Neural cell (in vitro differentiated cells): ENCODE measurements at regions not wholly inside any gene's neighbourhood (a gene's known extent, or its start where the extent isn't known, plus 50 kb on each side); places are given as distances from the start of the nearest gene placed in this dataset.

ENCODE experiments used
- EP300 ChIP-seq: fragments of 450-650 bp; conservative IDR thresholded peaks from 2 replicates; pipeline ENCODE4 v1.6.1; 2014; ENCODE audit warnings: antibody characterized with exemption, mild to moderate bottlenecking, moderate library complexity; ENCODE audit not compliant: poor library complexity, severe bottlenecking
- EZH2 ChIP-seq: fragments of 200-600, 300-800 bp; shearing (Covaris generic), sonication (generic); IDR thresholded peaks from 2 replicates; pipeline ENCODE4 v1.6.1; 2014; ENCODE audit warnings: antibody characterized with exemption, low read length, borderline replicate concordance, mild to moderate bottlenecking; ENCODE audit not compliant: insufficient read depth, poor library complexity, severe bottlenecking
- POLR2AphosphoS5 ChIP-seq: IDR thresholded peaks from 2 replicates; pipeline ENCODE4 v1.6.1; 2012
- RAD21 ChIP-seq: fragments of 450-650 bp; conservative IDR thresholded peaks from 2 replicates; pipeline ENCODE4 v1.6.1; 2014; ENCODE audit warnings: antibody characterized with exemption, mild to moderate bottlenecking, moderate library complexity
- TAF1 ChIP-seq: IDR thresholded peaks from 2 replicates; pipeline ENCODE4 v1.6.1; 2012; ENCODE audit warnings: low read depth
- TF ChIP-seq, protein P1 (sequence below): fragments of 450-650 bp; IDR thresholded peaks from 2 replicates; pipeline ENCODE4 v1.5.1; 2014; ENCODE audit warnings: antibody characterized with exemption, mild to moderate bottlenecking, moderate library complexity; ENCODE audit not compliant: poor library complexity, severe bottlenecking

- no peak for TF ChIP-seq EZH2
- no peak for TF ChIP-seq EP300
- no peak for TF ChIP-seq TAF1
- TF ChIP-seq, protein P1, sequence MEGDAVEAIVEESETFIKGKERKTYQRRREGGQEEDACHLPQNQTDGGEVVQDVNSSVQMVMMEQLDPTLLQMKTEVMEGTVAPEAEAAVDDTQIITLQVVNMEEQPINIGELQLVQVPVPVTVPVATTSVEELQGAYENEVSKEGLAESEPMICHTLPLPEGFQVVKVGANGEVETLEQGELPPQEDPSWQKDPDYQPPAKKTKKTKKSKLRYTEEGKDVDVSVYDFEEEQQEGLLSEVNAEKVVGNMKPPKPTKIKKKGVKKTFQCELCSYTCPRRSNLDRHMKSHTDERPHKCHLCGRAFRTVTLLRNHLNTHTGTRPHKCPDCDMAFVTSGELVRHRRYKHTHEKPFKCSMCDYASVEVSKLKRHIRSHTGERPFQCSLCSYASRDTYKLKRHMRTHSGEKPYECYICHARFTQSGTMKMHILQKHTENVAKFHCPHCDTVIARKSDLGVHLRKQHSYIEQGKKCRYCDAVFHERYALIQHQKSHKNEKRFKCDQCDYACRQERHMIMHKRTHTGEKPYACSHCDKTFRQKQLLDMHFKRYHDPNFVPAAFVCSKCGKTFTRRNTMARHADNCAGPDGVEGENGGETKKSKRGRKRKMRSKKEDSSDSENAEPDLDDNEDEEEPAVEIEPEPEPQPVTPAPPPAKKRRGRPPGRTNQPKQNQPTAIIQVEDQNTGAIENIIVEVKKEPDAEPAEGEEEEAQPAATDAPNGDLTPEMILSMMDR: no peak
- no peak for TF ChIP-seq POLR2AphosphoS5
- no peak for TF ChIP-seq RAD21
These were observed 270.3 kb upstream of the PARD3B start for GRCh38 chr2:204274991-204275390.
